ENCODE measurements at regions not wholly inside any gene's neighbourhood (a gene's known extent, or its start where the extent isn't known, plus 50 kb on each side); places are given as distances from the start of the nearest gene placed in this dataset.

DNA sequence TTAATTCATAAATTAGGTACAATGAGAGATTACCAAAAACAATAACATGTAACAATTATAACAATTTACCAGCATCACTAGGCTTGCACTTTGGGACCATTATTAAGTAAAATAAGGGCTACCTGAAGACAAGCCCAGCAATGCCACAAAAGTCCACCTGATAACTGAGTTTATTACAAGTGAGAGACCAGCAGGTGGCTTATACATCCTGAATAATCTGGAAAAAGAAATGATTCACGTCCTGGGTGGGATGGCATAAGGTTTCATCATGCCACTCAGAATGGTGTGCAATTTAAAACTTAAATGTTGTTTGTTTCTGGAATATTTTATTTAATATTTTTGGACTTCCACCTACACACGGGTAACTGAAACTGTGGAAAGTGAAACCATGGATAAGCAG lies 1287.1 kb upstream of the GBE1 start:
- TF ChIP-seq GATA2 (IDR thresholded peaks at IDR 0.05; ENCODE audit: low read depth, low read length) (no peak), GATA3 (IDR thresholded peaks at IDR 0.05; ENCODE audit: low read depth, low read length) (no peak)
